KMS-11 (cell line): ENCODE measurements at regions not wholly inside any gene's neighbourhood (a gene's known extent, or its start where the extent isn't known, plus 50 kb on each side); places are given as distances from the start of the nearest gene placed in this dataset.
A peak's percentile ranks its signal among the peaks of the same experiment; 100 is the strongest.

Experiments used
- H2AFZ ChIP-seq: fragments of 200-600 bp; sonication (generic); 2 replicates; pipeline ENCODE4 v1.6.1; 2016; ENCODE audit warnings: antibody characterized with exemption, mixed run types, low read depth
- H3K27ac ChIP-seq: fragments of 200-600 bp; sonication (generic); 2 replicates; pipeline ENCODE4 v1.6.1; 2016; ENCODE audit warnings: mild to moderate bottlenecking, mixed run types
- H3K27me3 ChIP-seq: fragments of 200-600 bp; sonication (generic); 2 replicates; pipeline ENCODE4 v1.6.1; 2017; ENCODE audit warnings: mild to moderate bottlenecking, low read depth, mixed run types, moderate library complexity; ENCODE audit not compliant: insufficient read depth
- H3K36me3 ChIP-seq: fragments of 200-600 bp; sonication (generic); 2 replicates; pipeline ENCODE4 v1.6.1; 2017; ENCODE audit warnings: mild to moderate bottlenecking, mixed run types; ENCODE audit not compliant: insufficient read depth
- H3K4me1 ChIP-seq: fragments of 200-600 bp; sonication (generic); 2 replicates; pipeline ENCODE4 v1.6.1; 2016; ENCODE audit warnings: mild to moderate bottlenecking, low read depth, mixed run types; ENCODE audit not compliant: poor library complexity, severe bottlenecking
- H3K4me2 ChIP-seq: fragments of 200-600 bp; sonication (generic); 2 replicates; pipeline ENCODE4 v1.7.0; 2016; ENCODE audit warnings: mild to moderate bottlenecking, mixed run types
- H3K4me3 ChIP-seq: fragments of 200-600 bp; sonication (generic); IDR thresholded peaks from 2 replicates; pipeline ENCODE4 v1.6.1; 2017; ENCODE audit warnings: low read depth, low read length, mixed read lengths; ENCODE audit not compliant: insufficient read depth
- H3K79me2 ChIP-seq: fragments of 200-600 bp; sonication (generic); 2 replicates; pipeline ENCODE4 v1.6.1; 2016; ENCODE audit warnings: low read depth, mixed run types; ENCODE audit not compliant: insufficient read depth
- H3K9ac ChIP-seq: fragments of 200-600 bp; sonication (generic); 2 replicates; pipeline ENCODE4 v1.6.1; 2016; ENCODE audit warnings: mild to moderate bottlenecking, mixed run types
- H4K20me1 ChIP-seq: fragments of 200-600 bp; sonication (generic); 2 replicates; pipeline ENCODE4 v1.6.1; 2016; ENCODE audit warnings: mild to moderate bottlenecking, mixed run types; ENCODE audit not compliant: insufficient read depth
- CTCF ChIP-seq: fragments of 200-600 bp; sonication (generic); conservative IDR thresholded peaks from 2 replicates; pipeline ENCODE4 v1.6.1; 2017; ENCODE audit warnings: low read depth, mild to moderate bottlenecking, antibody characterized with exemption, low read length, moderate library complexity, mixed read lengths

- Histone ChIP-seq H3K36me3 (no peaks in the 10 kb centered on the region), H3K4me3 (no peak overlapping the region), H3K4me2 (peak overlapping the region; percentile 88), H4K20me1 (no peaks in the 10 kb centered on the region), H2AFZ (peak overlapping the region; percentile 93), H3K27me3 (no peaks in the 10 kb centered on the region), H3K27ac (no peak overlapping the region), H3K79me2 (no peaks in the 10 kb centered on the region), H3K9ac (no peak overlapping the region), H3K4me1 (peaks cover 17% of the 10 kb centered on the region)
- TF ChIP-seq CTCF: no peak
These were observed 247.1 kb upstream of the ANKRD55 start for GRCh38 chr5:56480078-56480704.

GRCh38 chr5:56479696-56480077 is 246.6 kb upstream of the ANKRD55 start:
- Histone ChIP-seq H2AFZ (peak overlapping the region; percentile 93; the same call in 1 of the 2 replicates), H3K4me3 (no peak overlapping the region), H3K27me3 (no peaks in the 10 kb centered on the region), H4K20me1 (no peaks in the 10 kb centered on the region), H3K4me1 (peaks cover 17% of the 10 kb centered on the region), H3K79me2 (no peaks in the 10 kb centered on the region), H3K4me2 (no peak overlapping the region), H3K27ac (no peak overlapping the region), H3K36me3 (no peaks in the 10 kb centered on the region), H3K9ac (no peak overlapping the region)
- TF ChIP-seq CTCF: no peak

GRCh38 chr5:56479126-56479525 is 246.0 kb upstream of the ANKRD55 start:
- Histone ChIP-seq H3K79me2 (no peaks in the 10 kb centered on the region), H3K4me3 (no peak overlapping the region), H3K4me1 (peaks cover 17% of the 10 kb centered on the region), H3K9ac (no peak overlapping the region), H2AFZ (no peak overlapping the region), H3K4me2 (no peak overlapping the region), H3K27me3 (no peaks in the 10 kb centered on the region), H4K20me1 (no peaks in the 10 kb centered on the region), H3K27ac (no peak overlapping the region), H3K36me3 (no peaks in the 10 kb centered on the region)
- no peak for TF ChIP-seq CTCF

GRCh38 chr5:56478062-56478461 is 244.9 kb upstream of the ANKRD55 start:
- no peaks in the 10 kb centered on the region for H3K36me3 ChIP-seq
- no peak overlapping the region for H3K4me2 ChIP-seq
- TF ChIP-seq CTCF: no peak
- H3K79me2 ChIP-seq: no peaks in the 10 kb centered on the region
- no peak overlapping the region for H3K9ac ChIP-seq
- H3K4me3 ChIP-seq: no peak overlapping the region
- no peak overlapping the region for H2AFZ ChIP-seq
- H3K27me3 ChIP-seq: no peaks in the 10 kb centered on the region
- no peak overlapping the region for H3K27ac ChIP-seq
- H4K20me1 ChIP-seq: no peaks in the 10 kb centered on the region
- H3K4me1 ChIP-seq: peaks cover 17% of the 10 kb centered on the region
